ENCODE measurements at regions not wholly inside any gene's neighbourhood (a gene's known extent, or its start where the extent isn't known, plus 50 kb on each side); places are given as distances from the start of the nearest gene placed in this dataset.
A peak's percentile ranks its signal among the peaks of the same experiment; 100 is the strongest.

- TF ChIP-seq CTCF (IDR thresholded peaks at IDR 0.05; ENCODE audit: low read depth, low read length) = peak; percentile 2
- no peak overlapping the region for H3K4me3 ChIP-seq
- H3K9me3 ChIP-seq (ENCODE audit: low read depth) = no peaks in the 10 kb centered on the region
- no peaks in the 10 kb centered on the region for H3K27me3 ChIP-seq
- DNase-seq (ENCODE audit: low read depth in 1 of 2, low spot score in 1 of 2) = no peak
- H3K4me1 ChIP-seq (ENCODE audit: low read depth) = no peaks in the 10 kb centered on the region
- H3K27ac ChIP-seq = no peak overlapping the region
- no peaks in the 10 kb centered on the region for H3K36me3 ChIP-seq
Measured at GRCh38 chr10:109774121-109774440, 149.2 kb downstream of the XPNPEP1 start.

GRCh38 chr10:109773288-109774120 is 149.8 kb downstream of the XPNPEP1 start:
- H3K9me3 ChIP-seq (ENCODE audit: low read depth) = no peaks in the 10 kb centered on the region
- no peaks in the 10 kb centered on the region for H3K27me3 ChIP-seq
- peak; percentile 55 for TF ChIP-seq CTCF (IDR thresholded peaks at IDR 0.05; ENCODE audit: low read depth, low read length)
- peak in 1 of 2 donors; percentile 43 for DNase-seq (ENCODE audit: low read depth in 1 of 2, low spot score in 1 of 2)
- no peak overlapping the region for H3K27ac ChIP-seq
- no peaks in the 10 kb centered on the region for H3K36me3 ChIP-seq
- no peaks in the 10 kb centered on the region for H3K4me1 ChIP-seq (ENCODE audit: low read depth)
- H3K4me3 ChIP-seq = no peak overlapping the region

- H3K9me3 ChIP-seq (ENCODE audit: low read depth) = no peaks in the 10 kb centered on the region
- TF ChIP-seq CTCF (IDR thresholded peaks at IDR 0.05; ENCODE audit: low read depth, low read length) = no peak
- H3K4me1 ChIP-seq (ENCODE audit: low read depth) = no peaks in the 10 kb centered on the region
- no peak overlapping the region for H3K27ac ChIP-seq
- no peaks in the 10 kb centered on the region for H3K36me3 ChIP-seq
- no peaks in the 10 kb centered on the region for H3K27me3 ChIP-seq
- no peak overlapping the region for H3K4me3 ChIP-seq
- DNase-seq (ENCODE audit: low read depth in 1 of 2, low spot score in 1 of 2) = no peak
Measured at GRCh38 chr10:109770663-109771062, 152.6 kb downstream of the XPNPEP1 start.

GRCh38 chr10:109769966-109770365 is 153.3 kb downstream of the XPNPEP1 start:
- DNase-seq (ENCODE audit: low read depth in 1 of 2, low spot score in 1 of 2) = no peak

GRCh38 chr10:109765838-109766237 is 157.5 kb downstream of the XPNPEP1 start:
- H3K9me3 ChIP-seq (ENCODE audit: low read depth) = peaks cover 4% of the 10 kb centered on the region
- no peaks in the 10 kb centered on the region for H3K36me3 ChIP-seq
- DNase-seq (ENCODE audit: low read depth in 1 of 2, low spot score in 1 of 2) = no peak
- H3K27ac ChIP-seq = no peak overlapping the region
- no peak overlapping the region for H3K4me3 ChIP-seq
- no peaks in the 10 kb centered on the region for H3K4me1 ChIP-seq (ENCODE audit: low read depth)
- TF ChIP-seq CTCF (IDR thresholded peaks at IDR 0.05; ENCODE audit: low read depth, low read length) = no peak
- H3K27me3 ChIP-seq = no peaks in the 10 kb centered on the region

More at GRCh38 chr10:109769966-109770365, 153.3 kb downstream of the XPNPEP1 start:
- H3K9me3 ChIP-seq (ENCODE audit: low read depth) = no peaks in the 10 kb centered on the region
- no peaks in the 10 kb centered on the region for H3K27me3 ChIP-seq
- H3K27ac ChIP-seq = no peak overlapping the region
- H3K4me3 ChIP-seq = no peak overlapping the region
- H3K4me1 ChIP-seq (ENCODE audit: low read depth) = no peaks in the 10 kb centered on the region
- no peaks in the 10 kb centered on the region for H3K36me3 ChIP-seq
- no peak for TF ChIP-seq CTCF (IDR thresholded peaks at IDR 0.05; ENCODE audit: low read depth, low read length)
